Left lobe of liver (tissue), 2 donors: ENCODE measurements at regions not wholly inside any gene's neighbourhood (a gene's known extent, or its start where the extent isn't known, plus 50 kb on each side); places are given as distances from the start of the nearest gene placed in this dataset.

Experiments used
- ATAC-seq: fragments of 200-7000 bp; cut with Tn5 transposase; one replicate; pipeline ENCODE4 v1.9.1; 2020; ENCODE audit warnings: mild to moderate bottlenecking, moderate library complexity
- DNase-seq: peaks from one replicate; pipeline ENCODE4 v3.0.0-alpha.2; 2020; ENCODE audit warnings: low spot score
- donor health status: DM: no; HTN: no; CAD: no; lungs with moderate emphysema.
- donor health status: DM: no; HTN: yes; CAD: no.

DNA sequence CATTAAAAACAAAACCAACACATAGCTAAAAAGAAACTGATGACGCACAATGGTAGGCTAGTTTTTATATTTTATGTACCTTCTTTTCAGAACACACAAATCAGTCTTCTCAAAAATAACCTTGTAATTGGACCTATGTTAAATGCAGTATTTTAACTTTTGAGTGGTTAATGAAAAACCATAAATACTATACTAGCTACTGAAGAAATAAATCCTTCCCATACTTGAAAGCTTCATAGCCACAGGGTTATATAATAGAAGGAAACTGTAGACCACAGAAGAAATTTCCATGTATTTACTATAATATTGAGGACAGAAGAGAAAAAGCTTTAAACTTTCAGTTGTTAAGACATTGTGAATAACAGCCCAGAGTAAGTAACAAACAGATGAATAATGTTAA lies 1094.3 kb upstream of the SLC10A2 start:
- DNase-seq (no peak), ATAC-seq (no peak)

DNA sequence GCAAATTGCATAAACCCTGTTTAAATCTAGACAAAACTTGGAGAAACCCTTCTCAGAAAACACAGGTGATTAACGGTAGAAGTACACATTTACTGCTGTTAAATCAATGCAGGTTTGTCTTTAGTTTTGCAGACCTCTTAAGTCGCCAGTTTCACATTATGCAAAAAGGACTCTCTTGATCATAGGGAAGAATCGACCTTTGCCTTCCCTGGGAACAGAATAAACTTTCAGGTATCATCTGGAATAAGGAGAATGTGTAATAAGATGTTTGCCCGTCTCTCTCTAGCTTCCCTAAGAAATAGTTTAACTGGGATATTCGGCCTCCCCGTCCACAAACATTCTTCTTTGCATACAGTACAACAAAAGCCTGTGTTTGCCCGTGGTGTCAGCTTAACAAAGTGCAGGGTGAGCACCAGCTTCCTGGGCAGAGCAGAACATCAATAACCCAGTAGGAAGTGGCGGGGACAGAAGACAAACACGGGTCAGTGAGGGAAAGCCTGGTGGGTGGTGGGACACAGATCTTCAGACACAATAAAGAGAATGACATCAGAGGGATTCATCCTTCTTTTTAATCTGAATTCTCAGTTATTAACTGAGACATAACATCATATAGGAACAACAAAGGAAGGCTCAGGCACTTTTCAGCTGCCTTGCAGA lies 1077.7 kb upstream of the SLC10A2 start:
- DNase-seq (no peak), ATAC-seq (no peak)

DNA sequence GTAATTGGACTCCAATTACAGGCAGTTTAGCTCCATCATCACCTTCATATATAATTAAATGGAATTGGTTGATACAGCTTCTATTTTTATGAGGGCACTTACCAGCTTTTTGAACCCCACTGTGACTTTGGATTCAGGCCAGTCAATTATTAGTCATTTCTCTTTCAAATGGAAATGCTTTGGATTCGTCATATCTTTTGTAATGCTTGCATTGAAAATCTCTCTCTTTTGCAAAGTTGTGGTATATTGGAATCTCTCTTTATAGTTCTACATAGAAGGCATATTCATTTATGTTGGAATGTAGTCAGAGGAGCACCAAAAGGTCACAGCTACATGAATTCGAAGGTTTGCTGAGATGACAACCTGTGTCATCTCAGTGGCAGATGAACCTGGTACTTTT lies 1074.3 kb upstream of the SLC10A2 start:
- DNase-seq (no peak), ATAC-seq (no peak)

DNA sequence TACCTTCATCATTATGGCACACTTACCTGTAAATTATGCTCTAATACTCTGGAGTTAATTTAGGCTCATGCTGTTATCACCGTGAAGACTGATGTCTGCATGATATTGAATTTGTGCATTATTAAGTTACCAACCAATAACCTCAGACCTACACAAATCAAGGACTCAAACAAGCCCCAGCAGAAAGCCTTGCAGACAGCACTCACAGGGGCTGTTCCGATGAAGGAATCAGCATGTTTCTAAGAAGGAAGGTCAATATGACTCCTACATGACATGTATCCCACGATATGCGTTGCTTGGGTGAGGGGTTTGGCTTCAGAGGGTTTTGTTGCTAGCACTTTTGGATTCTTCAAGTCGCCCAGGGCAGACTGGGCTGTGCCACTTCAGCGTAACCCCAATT lies 1071.2 kb upstream of the SLC10A2 start:
- no peak for ATAC-seq
- no peak for DNase-seq

DNA sequence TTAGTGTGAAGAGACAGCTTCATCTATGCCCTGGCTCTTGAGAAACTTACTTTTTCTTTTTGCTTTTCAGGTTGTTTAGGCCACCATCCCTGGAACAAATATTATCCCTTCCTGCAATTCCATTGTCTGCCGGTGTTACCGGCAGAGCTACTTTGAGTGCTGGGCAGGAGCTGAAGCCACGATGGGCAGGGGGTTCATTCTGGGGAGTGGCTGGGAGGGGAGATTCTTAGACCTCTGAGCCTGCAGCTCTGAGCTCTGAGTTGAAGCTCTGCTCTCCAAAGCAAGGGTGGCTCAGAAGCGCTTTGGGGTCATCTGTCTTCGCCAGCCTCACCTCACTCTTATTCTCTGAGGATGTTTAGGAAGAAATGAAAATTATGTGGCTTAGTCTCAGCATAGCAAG lies 1066.6 kb upstream of the SLC10A2 start:
- no peak for ATAC-seq

DNA sequence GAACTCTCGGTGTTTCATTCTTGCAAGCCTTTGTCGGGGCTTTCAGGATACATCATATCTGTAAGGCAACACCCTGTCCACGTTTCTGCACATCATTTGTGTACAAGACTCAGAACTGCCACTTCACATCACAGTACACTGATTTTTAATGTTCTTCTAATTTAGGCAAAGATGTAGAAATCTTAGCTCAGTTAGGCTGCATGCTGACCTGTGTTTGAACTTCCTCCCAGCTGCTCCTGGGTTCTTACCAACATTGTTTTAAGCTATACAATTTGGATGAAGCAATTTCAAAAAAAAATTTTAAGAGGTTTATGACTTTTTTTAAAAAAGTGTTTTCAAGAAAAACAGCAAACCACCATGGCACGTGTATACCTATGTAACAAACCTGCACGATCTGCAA lies 1047.9 kb upstream of the SLC10A2 start:
- DNase-seq (no peak), ATAC-seq (no peak)

More for the DNA sequence above, 1066.6 kb upstream of the SLC10A2 start:
- no peak for DNase-seq

DNA sequence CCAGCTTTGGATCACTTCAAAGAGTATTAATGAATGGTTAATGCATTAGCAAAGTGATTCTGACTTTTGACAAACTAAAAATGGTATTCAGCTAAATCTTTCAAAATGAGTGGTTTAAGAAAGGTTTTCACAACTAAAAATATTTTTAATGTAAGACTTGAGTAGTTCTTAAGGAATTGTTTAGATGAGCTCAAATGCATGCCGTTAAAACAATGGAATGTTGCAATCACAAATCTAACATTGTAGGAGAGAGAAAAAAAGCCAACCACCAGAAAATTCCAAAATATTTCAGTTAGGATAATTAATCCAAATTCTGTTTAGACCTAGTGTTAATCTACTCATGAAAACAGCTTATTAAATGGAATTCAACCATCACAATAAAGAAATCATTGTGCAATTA lies 1044.8 kb upstream of the SLC10A2 start:
- no peak for ATAC-seq
- DNase-seq = no peak

DNA sequence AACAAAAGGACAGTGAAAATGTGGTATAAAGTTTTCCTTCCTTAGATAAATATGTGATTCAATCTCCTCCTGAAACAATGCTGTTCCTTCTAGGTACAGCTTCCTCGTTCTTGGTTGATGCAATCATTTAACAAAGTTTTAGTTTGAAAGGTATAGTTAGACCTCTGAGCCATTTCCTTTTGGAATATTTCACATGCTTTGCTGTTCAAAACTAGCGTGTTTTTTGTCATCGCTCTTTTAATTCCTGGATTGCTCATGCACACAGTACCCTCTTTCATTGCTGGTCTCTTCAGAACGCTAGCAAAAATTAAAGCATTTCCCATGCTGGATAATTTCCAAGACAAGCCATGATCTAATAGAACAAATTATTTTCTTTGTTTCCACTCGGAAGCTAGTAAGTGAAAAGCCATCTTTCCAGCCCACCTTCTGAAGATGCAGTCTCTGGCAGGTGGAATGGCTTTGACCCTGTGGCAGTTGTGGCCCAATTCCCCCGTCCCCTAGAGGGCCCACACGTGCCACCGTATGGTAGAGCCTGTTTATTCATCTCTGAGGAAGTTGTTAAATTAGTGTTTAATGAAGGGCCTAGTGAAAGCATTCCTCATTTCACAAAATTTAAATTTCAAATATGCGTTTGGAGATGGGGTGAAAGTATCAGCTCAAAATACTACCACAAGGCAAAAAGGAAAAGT lies 1040.6 kb upstream of the SLC10A2 start:
- ATAC-seq = no peak
- no peak for DNase-seq

DNA sequence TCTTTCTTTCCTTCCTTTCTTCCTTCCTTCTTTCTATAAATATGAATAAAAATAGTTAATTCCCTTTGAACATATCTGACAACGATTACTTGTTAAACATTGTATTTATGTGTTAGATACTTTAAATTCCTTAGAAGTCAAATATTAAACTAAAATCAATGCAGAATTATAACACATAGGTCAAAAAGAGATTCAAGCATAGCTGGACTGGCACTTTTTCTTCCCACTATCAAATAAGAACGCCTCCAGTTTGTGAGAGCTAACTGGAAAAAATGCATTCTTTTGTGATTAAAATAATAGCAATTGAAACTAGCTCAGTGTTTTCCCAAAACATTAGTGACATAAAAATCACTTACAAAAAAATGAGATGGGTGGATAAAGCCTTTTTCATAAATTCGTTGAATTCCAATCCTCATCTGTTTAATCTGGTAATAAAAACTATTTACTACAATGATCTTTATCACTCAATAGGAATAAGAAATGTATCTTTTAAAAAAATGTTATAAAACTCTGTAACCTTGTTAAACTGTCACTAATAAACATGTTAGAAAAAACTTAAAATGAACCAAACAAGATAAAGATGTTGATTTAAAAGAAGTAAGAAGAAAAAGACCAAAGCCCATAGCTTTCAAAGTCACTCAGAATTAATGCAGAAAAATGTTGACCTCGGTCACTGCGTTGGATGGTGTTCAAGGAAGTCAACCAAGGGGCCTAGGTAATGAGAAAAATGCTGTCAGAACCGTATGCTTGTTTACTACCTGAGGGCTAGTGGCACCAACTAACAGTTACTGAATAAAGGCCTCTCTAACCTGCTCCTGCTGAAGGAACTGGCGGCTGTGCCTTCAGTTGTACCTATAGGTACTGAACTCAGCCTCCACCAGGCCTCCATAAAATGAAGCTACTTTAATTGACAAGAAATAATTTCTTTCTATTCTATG lies 1039.5 kb upstream of the SLC10A2 start:
- ATAC-seq (no peak), DNase-seq (no peak)

DNA sequence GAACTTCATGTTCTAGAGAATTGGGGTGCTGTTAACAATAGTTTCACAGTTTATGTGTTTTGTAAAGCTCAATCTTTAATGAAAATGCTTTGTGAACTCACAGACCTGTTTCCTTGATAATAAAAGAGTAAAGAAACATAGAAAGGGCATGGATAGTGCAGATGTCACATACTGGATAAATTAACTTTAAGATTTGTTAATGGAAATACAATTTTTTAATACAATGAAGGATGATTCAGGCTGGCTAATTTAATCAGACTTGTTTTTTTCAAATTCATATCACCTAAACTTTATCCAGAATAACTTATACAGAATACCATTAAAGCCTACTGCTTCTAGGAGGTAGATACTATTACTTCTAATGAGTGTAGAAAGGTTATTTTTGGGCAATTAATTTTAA lies 1033.5 kb upstream of the SLC10A2 start:
- no peak for ATAC-seq
- DNase-seq = no peak

DNA sequence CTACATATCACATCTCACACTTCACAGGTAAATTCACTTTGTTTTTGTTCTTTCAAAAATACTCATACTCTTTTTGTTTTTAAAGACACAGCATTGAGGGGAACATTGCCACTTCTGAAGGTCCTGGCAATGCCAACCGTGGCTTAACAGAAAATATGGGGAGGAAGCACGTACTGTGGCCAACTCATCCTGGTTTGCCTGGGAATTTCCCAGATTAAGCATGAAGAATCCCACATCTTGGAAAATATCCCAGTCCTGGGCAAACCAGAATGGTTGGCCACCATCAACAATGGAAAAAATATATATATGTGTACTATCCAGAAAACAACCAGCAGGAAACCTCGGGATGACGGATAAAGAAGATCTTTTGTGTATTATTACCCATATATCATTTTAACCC lies 1032.2 kb upstream of the SLC10A2 start:
- ATAC-seq (no peak), DNase-seq (no peak)

DNA sequence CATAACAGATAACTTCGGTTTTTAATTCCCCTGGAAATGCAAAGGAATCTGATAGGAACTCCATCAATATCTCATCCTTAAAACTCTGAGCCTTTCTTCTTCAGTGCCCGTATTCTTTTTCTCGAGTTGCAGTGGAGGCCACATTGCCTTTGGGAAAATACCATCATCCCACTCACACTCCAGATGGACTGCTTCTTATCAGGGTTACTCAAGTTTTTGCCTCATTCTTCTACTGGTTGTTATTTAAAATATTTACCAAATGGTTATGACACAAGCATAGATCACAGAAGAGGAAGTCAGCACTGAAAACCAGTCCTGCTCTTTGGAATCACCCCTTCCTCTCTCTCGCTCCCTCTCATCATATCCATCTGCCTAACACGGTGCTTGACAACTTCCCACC lies 1020.5 kb upstream of the SLC10A2 start:
- DNase-seq (no peak), ATAC-seq (no peak)

DNA sequence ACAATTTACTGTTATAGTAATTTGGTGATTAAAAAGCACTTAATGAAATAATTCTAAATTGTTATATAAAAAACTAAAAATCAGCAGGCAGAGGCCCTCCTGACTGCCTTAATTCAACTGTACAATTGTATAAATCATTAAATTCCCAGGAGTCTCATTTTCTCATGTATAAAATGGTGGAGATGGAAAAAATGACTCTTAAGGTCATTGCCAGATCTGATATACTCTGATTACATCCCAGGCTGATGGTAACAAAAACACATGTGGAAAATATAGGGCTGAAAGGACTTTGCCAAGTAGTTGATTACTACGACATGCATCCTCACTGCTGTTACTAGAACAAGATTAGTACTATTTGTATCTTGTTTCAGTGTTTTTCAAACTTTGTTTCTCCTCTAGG lies 1020.0 kb upstream of the SLC10A2 start:
- DNase-seq (no peak), ATAC-seq (no peak)

DNA sequence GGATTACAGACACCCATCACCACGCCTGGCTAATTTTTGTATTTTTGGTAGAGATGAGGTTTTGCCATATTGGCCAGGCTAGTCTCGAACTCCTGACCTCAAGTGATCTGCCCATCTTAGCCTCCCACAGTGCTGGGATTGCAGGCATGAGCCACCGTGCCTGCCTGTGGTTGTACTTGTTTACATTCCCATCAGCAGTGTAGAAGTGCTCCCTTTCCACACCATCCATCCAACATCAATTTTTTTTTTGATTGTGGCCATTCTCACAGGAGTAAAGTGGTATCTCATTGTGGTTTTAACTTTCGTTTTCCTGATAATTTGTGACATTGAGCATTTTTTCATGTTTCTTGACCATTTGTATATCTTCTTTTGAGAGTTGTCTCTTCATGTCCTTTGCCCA lies 1019.4 kb upstream of the SLC10A2 start:
- ATAC-seq (no peak), DNase-seq (no peak)

DNA sequence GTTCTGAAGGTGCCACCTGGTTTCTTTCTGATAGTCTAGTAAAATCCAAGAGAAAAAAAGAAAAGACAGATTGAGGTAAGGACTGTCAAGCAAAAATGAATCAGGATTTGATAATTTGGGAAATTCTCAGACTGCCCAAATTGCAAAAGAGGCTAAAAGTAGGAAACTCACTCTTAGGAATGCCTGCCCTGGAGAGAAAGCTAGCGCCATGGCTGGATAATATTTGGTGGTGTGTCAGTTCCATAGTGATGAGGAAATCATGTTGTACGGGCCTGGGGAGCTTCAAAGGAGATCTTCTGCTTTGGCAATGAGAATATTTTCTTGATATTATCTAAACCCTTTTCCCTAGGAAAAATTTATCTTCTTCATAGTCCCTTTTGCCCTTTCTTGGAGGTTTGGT lies 1008.1 kb upstream of the SLC10A2 start:
- no peak for DNase-seq
- no peak for ATAC-seq

DNA sequence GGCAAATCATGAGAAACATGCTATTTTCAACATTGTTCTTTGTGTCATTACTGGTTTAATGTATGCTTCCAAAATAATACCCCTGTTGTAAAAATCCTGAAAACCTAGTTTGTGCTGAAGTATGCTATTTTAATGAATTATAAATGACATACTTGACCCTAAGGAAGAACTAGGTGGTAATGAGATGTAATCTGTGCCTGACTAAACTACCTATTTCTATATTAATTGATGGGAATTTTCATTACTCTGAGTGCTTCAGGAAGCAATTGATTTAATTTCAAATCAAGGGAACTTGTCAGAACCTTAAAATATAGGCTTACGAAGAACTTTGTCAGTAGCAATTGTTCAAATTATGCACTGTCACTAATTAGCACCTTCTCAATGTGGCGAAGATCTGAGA lies 1005.6 kb upstream of the SLC10A2 start:
- DNase-seq = no peak
- no peak for ATAC-seq

DNA sequence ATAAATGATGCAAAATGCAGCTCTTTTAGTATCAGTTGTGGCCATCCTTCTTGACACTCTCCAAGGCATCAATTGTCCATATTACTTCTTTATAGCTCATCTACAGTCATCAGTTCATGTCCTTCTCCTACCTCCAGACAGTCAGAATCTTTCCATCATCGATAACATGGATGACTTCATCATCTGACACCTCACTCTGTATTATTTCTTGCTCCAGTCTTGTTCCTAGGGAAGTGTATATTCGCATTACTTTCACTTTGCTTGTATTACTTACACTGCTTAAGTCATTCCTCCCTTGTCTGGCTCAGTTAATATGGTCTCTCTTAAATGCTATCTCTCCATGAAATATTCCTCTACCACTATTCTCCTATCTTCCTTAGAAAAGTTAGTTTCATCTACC lies 999.1 kb upstream of the SLC10A2 start:
- no peak for ATAC-seq
- DNase-seq = no peak

DNA sequence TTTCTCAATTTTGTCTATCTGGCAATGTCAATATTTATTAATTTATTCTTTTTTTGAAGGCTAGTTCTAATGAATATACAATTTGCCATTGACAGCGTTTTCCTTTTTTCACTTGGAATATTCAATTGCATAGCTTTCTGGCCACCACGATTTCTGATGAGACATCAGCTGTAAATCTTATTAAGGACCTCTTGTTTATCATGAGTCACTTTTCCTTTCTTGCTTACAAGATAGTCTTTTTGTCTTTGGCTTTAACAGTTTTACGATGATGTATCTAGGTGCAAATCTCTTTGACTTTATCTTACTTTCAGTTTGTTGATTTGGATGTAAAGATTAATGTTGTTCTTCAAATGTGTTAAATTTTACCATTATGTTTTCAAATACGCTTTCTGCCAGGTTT lies 991.6 kb upstream of the SLC10A2 start:
- no peak for DNase-seq
- ATAC-seq = no peak

DNA sequence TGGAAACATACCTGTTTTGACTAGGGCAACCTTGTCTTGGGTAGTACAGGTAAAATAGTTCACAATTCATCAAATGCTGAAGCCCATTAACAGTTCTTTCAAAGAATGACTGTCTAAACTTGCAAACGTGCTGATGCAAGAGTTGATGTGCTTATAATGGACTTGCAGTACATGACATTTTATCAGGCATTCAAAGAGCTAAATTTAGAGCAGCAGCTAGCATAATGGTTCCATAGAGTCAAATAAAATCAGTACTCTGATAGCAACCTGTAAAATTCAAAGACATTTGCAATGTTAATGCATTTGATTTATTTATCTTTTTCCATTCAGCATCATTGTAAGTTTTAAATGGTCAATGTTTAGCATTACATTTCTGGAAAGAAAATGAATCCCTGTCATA lies 979.7 kb upstream of the SLC10A2 start:
- DNase-seq = no peak

DNA sequence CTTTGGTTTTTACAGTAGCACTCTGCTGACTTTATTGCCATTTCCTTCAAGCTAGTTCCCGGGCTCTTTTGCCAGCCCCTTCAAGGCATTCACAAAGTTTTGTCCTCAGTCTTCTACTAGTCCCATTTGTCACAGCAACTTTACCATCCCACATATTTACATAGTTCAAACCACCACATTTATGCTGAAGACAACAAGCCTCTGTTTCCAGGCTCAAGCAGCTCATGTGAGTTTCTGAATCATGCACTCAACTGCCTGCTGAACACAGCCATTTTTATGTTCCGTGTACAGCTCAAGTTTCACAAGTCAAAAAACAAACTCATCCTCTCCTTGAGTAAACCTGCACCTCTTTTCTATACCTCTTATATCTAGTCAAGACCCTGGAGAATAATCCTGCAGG lies 977.0 kb upstream of the SLC10A2 start:
- DNase-seq (no peak), ATAC-seq (no peak)

More for the DNA sequence above, 979.7 kb upstream of the SLC10A2 start:
- ATAC-seq = no peak

DNA sequence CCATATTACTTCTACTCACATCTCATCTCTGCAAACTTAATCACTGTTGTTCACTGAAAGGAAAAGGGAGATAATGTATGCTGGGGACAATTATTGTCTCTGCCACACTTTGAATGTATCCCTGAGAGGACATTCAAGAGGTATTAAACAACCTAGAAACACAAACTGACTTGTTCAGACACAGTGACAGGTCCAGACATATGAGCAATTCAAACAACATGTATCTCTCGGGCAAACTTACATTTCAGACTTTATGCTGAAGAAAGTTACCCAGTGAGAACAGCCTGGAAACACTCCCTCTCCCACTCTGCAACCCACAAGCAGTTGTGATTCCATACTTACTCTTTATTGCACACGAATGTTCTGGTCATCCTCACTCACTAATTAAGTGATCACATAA lies 968.7 kb upstream of the SLC10A2 start:
- DNase-seq (no peak), ATAC-seq (no peak)

DNA sequence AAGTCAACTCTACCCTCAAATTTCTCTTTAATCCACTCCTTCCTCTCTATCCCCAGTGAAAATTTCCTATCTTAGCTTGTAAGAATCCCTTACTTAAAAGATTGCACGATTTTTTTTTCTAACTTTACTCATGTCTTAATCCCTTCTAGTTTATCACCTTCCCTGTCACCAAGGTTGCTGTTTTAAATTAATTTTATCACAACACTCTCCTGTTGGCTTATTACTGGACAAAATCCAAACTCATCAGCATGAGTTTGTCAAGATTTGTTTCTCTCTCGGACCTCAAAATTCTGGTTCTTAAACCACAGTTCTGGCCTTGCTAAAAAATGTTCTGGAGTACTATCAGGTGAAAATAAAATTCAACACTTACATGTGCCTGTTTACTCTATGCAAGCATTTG lies 959.1 kb upstream of the SLC10A2 start:
- DNase-seq (no peak), ATAC-seq (no peak)
